ENCODE measurements at regions not wholly inside any gene's neighbourhood (a gene's known extent, or its start where the extent isn't known, plus 50 kb on each side); places are given as distances from the start of the nearest gene placed in this dataset.

DNA sequence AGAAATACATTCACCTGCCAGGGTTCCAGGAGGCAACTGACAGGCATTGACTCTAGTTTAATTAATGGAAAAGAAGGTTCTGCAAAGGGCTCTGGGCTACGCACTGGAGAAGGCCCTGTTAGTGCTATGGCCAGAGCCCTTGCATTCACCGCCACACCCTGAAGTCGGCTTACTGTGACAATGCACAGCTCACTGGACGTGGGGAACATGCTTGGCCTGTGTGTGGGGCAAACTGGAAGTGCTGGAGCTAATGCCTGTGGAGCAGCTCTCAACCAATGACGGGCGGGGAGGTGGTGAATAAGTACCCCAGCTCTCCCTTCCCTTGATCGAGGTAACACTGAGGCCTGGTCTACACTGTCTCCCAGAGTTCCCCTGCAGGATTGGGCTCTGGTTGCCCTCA is 209.8 kb downstream of the HAUS1 start:
- WGBS = 95% methylated on average over 7 of the region's 7 CpGs
- no peaks in the 10 kb centered on the region for H3K36me3 ChIP-seq (ENCODE audit: control insufficient read depth in 4 of 4, insufficient read depth in 3 of 4, low read depth in 1 of 4, low read length in 3 of 4)
- H3K4me1 ChIP-seq (ENCODE audit: control insufficient read depth in 4 of 4, insufficient read depth in 4 of 4, low read length in 3 of 4) = no peaks in the 10 kb centered on the region
- H3K4me3 ChIP-seq (ENCODE audit: low read depth in 1 of 3, low read length in 3 of 3) = no peak overlapping the region
- no peak overlapping the region for H3K9ac ChIP-seq (ENCODE audit: low read depth in 1 of 2, low read length in 2 of 2)
- TF ChIP-seq JUND (IDR thresholded peaks at IDR 0.05) (no peak), EGR1 (IDR thresholded peaks at IDR 0.05; ENCODE audit: low read depth in 2 of 2) (no peak), HNF4G (IDR thresholded peaks at IDR 0.05) (no peak), FOXA2 (IDR thresholded peaks at IDR 0.05) (no peak), GABPA (IDR thresholded peaks at IDR 0.05 in 1 of 2, conservative IDR thresholded peaks at IDR 0.05 in 1 of 2) (no peak), HNF4A (conservative IDR thresholded peaks at IDR 0.05) (no peak), NR2F2 (IDR thresholded peaks at IDR 0.05) (no peak), FOXA1 (IDR thresholded peaks at IDR 0.05) (no peak), YY1 (IDR thresholded peaks at IDR 0.05) (no peak), TAF1 (conservative IDR thresholded peaks at IDR 0.05) (no peak), RXRA (IDR thresholded peaks at IDR 0.05) (no peak), SP1 (IDR thresholded peaks at IDR 0.05) (no peak), RAD21 (IDR thresholded peaks at IDR 0.05) (no peak)
- TF ChIP-seq, protein P1, sequence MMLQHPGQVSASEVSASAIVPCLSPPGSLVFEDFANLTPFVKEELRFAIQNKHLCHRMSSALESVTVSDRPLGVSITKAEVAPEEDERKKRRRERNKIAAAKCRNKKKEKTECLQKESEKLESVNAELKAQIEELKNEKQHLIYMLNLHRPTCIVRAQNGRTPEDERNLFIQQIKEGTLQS (IDR thresholded peaks at IDR 0.05) = no peak
- TF ChIP-seq, protein P2, sequence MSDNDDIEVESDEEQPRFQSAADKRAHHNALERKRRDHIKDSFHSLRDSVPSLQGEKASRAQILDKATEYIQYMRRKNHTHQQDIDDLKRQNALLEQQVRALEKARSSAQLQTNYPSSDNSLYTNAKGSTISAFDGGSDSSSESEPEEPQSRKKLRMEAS (IDR thresholded peaks at IDR 0.05) = no peak
- TF ChIP-seq, protein P3, sequence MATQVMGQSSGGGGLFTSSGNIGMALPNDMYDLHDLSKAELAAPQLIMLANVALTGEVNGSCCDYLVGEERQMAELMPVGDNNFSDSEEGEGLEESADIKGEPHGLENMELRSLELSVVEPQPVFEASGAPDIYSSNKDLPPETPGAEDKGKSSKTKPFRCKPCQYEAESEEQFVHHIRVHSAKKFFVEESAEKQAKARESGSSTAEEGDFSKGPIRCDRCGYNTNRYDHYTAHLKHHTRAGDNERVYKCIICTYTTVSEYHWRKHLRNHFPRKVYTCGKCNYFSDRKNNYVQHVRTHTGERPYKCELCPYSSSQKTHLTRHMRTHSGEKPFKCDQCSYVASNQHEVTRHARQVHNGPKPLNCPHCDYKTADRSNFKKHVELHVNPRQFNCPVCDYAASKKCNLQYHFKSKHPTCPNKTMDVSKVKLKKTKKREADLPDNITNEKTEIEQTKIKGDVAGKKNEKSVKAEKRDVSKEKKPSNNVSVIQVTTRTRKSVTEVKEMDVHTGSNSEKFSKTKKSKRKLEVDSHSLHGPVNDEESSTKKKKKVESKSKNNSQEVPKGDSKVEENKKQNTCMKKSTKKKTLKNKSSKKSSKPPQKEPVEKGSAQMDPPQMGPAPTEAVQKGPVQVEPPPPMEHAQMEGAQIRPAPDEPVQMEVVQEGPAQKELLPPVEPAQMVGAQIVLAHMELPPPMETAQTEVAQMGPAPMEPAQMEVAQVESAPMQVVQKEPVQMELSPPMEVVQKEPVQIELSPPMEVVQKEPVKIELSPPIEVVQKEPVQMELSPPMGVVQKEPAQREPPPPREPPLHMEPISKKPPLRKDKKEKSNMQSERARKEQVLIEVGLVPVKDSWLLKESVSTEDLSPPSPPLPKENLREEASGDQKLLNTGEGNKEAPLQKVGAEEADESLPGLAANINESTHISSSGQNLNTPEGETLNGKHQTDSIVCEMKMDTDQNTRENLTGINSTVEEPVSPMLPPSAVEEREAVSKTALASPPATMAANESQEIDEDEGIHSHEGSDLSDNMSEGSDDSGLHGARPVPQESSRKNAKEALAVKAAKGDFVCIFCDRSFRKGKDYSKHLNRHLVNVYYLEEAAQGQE (IDR thresholded peaks at IDR 0.05) = no peak
- TF ChIP-seq, protein P4, sequence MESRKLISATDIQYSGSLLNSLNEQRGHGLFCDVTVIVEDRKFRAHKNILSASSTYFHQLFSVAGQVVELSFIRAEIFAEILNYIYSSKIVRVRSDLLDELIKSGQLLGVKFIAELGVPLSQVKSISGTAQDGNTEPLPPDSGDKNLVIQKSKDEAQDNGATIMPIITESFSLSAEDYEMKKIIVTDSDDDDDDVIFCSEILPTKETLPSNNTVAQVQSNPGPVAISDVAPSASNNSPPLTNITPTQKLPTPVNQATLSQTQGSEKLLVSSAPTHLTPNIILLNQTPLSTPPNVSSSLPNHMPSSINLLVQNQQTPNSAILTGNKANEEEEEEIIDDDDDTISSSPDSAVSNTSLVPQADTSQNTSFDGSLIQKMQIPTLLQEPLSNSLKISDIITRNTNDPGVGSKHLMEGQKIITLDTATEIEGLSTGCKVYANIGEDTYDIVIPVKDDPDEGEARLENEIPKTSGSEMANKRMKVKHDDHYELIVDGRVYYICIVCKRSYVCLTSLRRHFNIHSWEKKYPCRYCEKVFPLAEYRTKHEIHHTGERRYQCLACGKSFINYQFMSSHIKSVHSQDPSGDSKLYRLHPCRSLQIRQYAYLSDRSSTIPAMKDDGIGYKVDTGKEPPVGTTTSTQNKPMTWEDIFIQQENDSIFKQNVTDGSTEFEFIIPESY (IDR thresholded peaks at IDR 0.05) = no peak
- no peak overlapping the region for H3K27ac ChIP-seq (ENCODE audit: low read depth in 1 of 2, low read length in 2 of 2)
- no peak for DNase-seq (ENCODE audit: low spot score)
- no peaks in the 10 kb centered on the region for H3K9me3 ChIP-seq (ENCODE audit: control insufficient read depth in 4 of 4, low read length in 3 of 4)
- H3K27me3 ChIP-seq (ENCODE audit: control insufficient read depth in 4 of 4, insufficient read depth in 4 of 4, low read length in 3 of 4) = no peaks in the 10 kb centered on the region

DNA sequence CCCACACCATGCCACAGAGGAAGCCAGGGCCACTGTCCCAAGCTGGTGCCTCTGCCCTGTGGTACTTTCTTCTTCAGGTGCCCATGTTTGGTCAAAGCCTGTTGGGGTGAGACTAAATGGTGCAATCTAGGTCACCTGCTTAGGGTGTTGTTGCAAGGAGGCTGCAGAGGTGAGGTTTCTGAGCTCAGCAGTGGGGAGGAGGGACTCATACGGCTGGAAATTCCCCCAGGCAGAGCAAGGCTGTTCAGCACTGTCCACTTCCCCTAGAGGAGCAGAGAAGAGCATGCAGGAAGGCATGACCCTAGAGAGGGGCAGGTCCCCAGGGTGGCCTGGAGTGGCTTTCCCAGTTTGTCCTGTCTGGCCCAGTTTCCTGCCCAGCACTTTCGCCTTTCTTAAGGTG is 211.0 kb downstream of the HAUS1 start:
- Histone ChIP-seq H3K27me3 (ENCODE audit: control insufficient read depth in 4 of 4, insufficient read depth in 4 of 4, low read length in 3 of 4) (no peaks in the 10 kb centered on the region), H3K27ac (ENCODE audit: low read depth in 1 of 2, low read length in 2 of 2) (no peak overlapping the region), H3K9me3 (ENCODE audit: control insufficient read depth in 4 of 4, low read length in 3 of 4) (no peaks in the 10 kb centered on the region), H3K9ac (ENCODE audit: low read depth in 1 of 2, low read length in 2 of 2) (no peak overlapping the region), H3K36me3 (ENCODE audit: control insufficient read depth in 4 of 4, insufficient read depth in 3 of 4, low read depth in 1 of 4, low read length in 3 of 4) (no peaks in the 10 kb centered on the region), H3K4me3 (ENCODE audit: low read depth in 1 of 3, low read length in 3 of 3) (no peak overlapping the region), H3K4me1 (ENCODE audit: control insufficient read depth in 4 of 4, insufficient read depth in 4 of 4, low read length in 3 of 4) (no peaks in the 10 kb centered on the region)
- TF ChIP-seq GABPA (IDR thresholded peaks at IDR 0.05 in 1 of 2, conservative IDR thresholded peaks at IDR 0.05 in 1 of 2) (no peak), HNF4G (IDR thresholded peaks at IDR 0.05) (no peak), RXRA (IDR thresholded peaks at IDR 0.05) (no peak), SP1 (IDR thresholded peaks at IDR 0.05) (no peak), YY1 (IDR thresholded peaks at IDR 0.05) (no peak), FOXA2 (IDR thresholded peaks at IDR 0.05) (no peak), FOXA1 (IDR thresholded peaks at IDR 0.05) (no peak), NR2F2 (IDR thresholded peaks at IDR 0.05) (no peak)
- TF ChIP-seq, protein P2 (IDR thresholded peaks at IDR 0.05) = no peak
- TF ChIP-seq, protein P1 (IDR thresholded peaks at IDR 0.05) = no peak
- TF ChIP-seq, protein P4 (IDR thresholded peaks at IDR 0.05) = no peak
- TF ChIP-seq, protein P5, sequence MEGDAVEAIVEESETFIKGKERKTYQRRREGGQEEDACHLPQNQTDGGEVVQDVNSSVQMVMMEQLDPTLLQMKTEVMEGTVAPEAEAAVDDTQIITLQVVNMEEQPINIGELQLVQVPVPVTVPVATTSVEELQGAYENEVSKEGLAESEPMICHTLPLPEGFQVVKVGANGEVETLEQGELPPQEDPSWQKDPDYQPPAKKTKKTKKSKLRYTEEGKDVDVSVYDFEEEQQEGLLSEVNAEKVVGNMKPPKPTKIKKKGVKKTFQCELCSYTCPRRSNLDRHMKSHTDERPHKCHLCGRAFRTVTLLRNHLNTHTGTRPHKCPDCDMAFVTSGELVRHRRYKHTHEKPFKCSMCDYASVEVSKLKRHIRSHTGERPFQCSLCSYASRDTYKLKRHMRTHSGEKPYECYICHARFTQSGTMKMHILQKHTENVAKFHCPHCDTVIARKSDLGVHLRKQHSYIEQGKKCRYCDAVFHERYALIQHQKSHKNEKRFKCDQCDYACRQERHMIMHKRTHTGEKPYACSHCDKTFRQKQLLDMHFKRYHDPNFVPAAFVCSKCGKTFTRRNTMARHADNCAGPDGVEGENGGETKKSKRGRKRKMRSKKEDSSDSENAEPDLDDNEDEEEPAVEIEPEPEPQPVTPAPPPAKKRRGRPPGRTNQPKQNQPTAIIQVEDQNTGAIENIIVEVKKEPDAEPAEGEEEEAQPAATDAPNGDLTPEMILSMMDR (IDR thresholded peaks at IDR 0.05; ENCODE audit: low read depth, low read length, missing input control) = no peak
- no peak for DNase-seq (ENCODE audit: low spot score)
- 90% methylated on average over 2 of the region's 2 CpGs for WGBS

All from liver (tissue), 8 donors.